ENCODE measurements at regions not wholly inside any gene's neighbourhood (a gene's known extent, or its start where the extent isn't known, plus 50 kb on each side); places are given as distances from the start of the nearest gene placed in this dataset.

DNA sequence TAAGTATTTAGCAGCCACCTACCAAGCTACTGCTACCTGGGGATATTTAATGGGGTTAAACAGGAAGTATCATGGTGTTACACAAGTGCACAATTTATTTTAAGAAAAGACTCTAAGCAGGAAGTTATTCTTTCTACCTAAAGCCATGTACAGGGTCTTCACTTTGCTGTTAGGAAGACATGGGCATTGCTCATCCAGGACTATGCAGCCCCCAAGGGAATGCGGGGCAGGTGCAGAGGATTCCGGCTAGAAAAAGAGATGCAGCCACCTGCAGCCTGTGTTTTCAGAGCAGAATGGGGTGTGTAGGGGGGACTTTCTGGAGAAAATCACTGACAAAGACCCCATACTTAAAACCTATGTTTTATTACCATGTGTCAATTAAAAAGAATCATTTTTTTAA lies 399.1 kb upstream of the NOX3 start:
- TF ChIP-seq ISL1 (CRISPR knock-in tag; IDR thresholded peaks at IDR 0.05) (no peak), ZFP3 (CRISPR knock-in tag; IDR thresholded peaks at IDR 0.05) (no peak), ZC3H10 (CRISPR knock-in tag; IDR thresholded peaks at IDR 0.05) (no peak), POU6F1 (CRISPR knock-in tag; IDR thresholded peaks at IDR 0.05; ENCODE audit: borderline replicate concordance, low read depth) (no peak), ZFP30 (CRISPR knock-in tag; IDR thresholded peaks at IDR 0.05) (no peak), ESRRG (CRISPR knock-in tag; IDR thresholded peaks at IDR 0.05) (no peak), RARB (CRISPR knock-in tag; IDR thresholded peaks at IDR 0.05) (no peak), TOX (CRISPR knock-in tag; IDR thresholded peaks at IDR 0.05; ENCODE audit: borderline replicate concordance) (no peak), PATZ1 (CRISPR knock-in tag; IDR thresholded peaks at IDR 0.05; ENCODE audit: borderline replicate concordance) (no peak), ZNF8 (CRISPR knock-in tag; IDR thresholded peaks at IDR 0.05) (no peak), ARNTL (CRISPR knock-in tag; IDR thresholded peaks at IDR 0.05; ENCODE audit: borderline replicate concordance, low read depth) (no peak), PPARA (CRISPR knock-in tag; IDR thresholded peaks at IDR 0.05; ENCODE audit: borderline replicate concordance) (no peak)
- TF ChIP-seq, protein P1, sequence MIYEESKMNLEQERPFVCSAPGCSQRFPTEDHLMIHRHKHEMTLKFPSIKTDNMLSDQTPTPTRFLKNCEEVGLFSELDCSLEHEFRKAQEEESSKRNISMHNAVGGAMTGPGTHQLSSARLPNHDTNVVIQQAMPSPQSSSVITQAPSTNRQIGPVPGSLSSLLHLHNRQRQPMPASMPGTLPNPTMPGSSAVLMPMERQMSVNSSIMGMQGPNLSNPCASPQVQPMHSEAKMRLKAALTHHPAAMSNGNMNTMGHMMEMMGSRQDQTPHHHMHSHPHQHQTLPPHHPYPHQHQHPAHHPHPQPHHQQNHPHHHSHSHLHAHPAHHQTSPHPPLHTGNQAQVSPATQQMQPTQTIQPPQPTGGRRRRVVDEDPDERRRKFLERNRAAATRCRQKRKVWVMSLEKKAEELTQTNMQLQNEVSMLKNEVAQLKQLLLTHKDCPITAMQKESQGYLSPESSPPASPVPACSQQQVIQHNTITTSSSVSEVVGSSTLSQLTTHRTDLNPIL (CRISPR knock-in tag; IDR thresholded peaks at IDR 0.05; ENCODE audit: low read depth): no peak
